Middle frontal gyrus (tissue), 1 donor: ENCODE measurements at regions not wholly inside any gene's neighbourhood (a gene's known extent, or its start where the extent isn't known, plus 50 kb on each side); places are given as distances from the start of the nearest gene placed in this dataset.

Experiments used
- DNase-seq: peaks from one replicate; pipeline ENCODE4 v3.0.0-alpha.2; 2015; ENCODE audit warnings: low spot score; ENCODE audit errors: extremely low spot score

DNA sequence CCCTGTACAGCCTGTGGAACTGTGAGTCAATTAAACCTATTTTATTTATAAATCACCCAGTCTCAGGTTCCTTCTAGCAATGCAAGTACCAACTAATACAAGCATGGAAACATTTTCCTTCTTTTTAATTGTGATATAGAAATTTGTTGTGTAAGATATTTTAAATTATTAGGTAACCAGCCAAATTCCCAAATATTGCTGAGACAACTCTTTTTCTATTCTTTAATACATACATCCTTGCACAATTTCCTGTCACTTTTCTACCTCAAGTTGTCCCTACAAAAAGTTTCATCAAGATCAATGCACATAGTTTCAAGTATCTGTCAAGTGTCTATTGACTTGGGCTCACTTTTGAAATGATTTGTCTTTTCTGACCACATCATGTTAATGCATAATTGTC is 488.6 kb downstream of the ACTL7B start:
- DNase-seq, result no peak

DNA sequence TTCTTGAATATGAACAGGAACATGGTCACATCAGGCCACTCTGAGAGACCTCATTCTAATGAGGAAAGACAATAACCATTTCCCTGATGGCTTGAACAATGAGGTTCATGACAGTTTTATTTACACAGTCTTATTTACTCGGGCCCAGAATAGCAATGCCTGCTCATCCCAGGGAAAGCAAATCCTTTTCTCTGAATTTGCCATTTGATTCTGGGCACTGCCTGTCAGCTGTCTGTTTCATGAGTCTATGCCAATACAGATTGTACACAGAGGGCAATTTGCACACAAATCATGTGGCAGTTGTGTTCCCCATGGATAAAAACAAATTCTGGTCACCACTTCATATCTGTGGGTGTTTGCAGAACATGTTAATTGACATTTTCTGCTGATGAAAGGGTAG is 492.5 kb downstream of the ACTL7B start:
- no peak for DNase-seq

DNA sequence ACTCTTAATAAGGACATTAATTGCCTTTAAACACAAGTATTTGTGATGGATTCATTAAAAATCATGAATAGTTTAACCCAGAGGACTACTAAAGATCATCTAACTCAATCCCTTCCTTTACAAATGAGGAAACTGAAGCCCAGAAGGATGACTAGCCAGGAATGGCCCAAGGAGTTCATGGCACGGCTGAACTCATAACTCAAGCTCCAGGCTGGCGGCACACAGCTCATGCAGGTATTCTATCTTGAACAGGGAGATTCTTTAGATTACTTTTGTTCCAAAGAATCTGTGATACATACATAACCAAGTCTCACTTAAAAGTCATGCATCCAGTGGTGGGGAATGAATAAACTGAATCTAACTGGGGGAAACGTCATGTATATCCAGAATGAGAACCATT is 495.5 kb downstream of the ACTL7B start:
- DNase-seq, result no peak

DNA sequence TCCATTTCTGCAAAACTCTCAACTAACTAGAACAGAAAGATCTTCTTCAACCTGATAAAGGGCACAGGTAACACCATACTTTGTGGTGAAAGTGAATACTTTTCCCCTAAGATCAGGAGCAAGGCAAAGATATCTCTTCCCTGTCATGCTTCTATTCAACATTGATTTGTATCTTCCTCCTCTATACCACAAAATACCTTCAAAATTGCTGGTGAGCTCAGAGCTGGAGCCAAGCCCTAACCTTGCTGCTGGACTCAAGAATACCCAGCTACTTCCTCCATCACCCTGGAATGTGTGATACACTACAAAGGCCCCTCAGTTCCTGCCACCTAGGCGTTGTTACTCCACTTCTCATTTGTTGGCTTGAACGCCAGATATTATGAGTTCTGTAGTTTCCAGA is 499.0 kb downstream of the ACTL7B start:
- no peak for DNase-seq

DNA sequence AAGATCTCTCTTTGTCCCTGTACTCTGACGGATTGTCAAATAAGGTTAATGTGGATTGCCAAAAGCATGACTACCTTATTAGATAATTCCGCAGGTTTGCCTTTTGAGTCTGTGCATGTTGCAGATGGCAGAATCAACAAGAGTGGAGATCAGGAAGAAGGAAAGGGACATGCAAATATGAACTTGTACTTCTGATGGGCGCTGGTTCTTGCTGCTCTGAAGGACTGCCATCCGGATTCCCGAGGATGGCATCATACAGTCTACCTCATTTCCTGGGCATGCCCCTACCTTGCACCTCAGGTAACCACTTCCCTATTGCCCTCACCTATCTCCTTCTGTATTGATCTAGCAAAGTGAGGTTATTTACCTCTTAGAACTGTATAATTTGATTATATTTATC is 504.2 kb downstream of the ACTL7B start:
- no peak for DNase-seq

DNA sequence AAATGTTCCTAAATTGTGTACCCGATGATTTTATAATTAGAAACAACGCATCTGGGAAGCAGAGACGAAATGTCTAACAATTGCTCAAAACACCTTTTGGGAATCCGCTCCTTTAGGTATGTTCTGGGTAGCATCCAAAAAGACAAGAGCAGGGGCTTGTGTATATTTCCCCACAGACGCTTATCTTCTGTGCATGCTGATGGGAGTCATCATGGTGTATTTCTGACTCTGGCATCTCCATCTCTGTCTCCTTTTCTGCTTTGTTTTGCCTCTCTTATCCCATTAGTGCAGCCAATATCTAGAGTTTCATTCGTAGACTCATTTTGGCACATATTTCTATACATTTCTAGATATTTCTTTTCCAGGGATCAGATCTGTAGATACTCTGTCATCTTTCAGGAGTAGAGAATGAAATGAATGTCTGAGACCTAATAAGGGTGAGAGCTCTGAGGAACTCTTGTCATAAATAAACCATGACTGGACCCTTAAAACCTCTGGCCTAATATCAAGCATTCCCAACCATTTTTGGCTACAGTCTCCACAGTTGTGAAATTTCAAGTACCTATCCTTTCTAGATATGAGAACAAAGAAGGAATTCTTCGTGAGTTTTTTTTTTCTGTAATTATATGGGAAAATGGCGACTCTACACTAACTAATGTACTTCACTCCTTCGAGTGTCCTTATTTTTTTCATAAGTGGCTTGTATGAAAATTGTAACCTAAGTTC is 508.2 kb downstream of the ACTL7B start:
- DNase-seq, result no peak

DNA sequence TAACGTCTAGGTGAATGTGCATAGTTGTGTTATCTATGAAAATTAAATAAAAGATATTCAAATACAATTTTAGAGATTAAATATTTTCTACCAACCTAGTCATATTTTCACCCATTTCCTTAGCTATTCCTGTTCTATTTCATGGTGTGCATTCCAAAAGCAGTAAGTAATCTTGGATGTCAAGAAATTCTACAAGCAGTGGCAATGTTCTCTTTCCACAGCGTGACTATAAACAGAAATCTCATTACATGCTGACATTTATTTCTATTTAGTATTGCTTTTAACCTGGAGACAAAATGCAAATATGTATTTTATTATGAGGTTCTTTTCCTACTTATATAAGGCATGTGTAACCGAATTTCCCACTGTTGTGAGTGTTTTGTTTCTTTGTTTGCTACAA is 510.0 kb downstream of the ACTL7B start:
- no peak for DNase-seq

DNA sequence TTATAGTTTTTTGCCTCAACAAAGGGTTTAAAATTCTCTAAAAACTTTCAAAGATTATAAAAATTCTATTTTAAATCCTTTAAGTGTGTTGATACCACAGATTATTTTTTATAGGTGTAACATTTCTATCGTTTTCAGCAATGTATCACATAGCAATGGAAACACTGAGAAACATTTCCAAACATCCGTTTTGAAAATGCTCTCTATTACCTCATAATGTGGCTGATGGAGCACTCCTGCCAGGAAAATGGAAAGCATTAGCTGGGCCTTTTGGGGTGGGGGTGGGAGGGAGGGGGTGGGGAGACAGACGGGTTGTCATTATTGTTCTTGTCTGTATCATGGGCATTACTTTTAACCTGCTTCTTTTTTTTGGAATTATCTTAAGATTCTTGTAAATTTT is 516.5 kb downstream of the ACTL7B start:
- DNase-seq, result no peak

DNA sequence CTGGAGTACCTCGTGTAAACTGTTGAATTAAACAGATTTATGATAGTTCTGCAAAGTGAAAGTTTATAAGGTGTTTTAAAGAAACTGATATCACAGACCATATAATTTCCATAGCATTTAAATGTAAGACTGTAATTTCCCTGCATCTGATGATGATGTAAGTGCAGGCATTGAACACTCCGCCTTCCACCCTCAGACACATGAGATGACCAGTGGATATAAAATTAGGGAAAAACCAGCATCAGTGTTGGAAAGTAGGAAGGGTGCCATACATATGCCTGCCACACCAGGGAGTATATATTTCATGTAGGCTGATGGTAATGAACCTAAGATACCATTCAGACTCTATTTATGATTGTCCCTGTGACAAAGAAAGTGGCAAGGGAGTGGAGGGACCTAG is 519.2 kb downstream of the ACTL7B start:
- DNase-seq, result no peak

DNA sequence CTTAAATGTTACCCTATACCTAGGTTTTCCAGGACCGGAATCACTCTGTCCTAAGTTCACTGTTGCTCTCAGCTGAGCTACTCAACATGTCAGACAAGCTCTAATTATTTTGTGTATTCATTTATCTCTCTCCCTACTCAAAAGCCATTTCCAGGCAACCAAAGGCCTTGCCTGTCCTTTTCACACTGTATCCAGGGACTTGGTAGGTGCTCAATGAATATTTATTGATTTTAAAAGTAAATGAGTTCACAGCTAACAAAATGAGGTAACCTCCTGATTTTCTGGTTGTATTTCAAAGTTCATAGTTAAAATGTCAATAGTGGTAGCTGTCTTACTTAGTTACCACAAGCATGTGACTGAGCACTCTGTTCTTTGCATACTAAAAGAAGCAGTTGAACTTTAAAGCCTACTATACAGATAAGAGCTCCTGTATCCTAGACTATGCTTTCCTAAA is 522.2 kb downstream of the ACTL7B start:
- no peak for DNase-seq

DNA sequence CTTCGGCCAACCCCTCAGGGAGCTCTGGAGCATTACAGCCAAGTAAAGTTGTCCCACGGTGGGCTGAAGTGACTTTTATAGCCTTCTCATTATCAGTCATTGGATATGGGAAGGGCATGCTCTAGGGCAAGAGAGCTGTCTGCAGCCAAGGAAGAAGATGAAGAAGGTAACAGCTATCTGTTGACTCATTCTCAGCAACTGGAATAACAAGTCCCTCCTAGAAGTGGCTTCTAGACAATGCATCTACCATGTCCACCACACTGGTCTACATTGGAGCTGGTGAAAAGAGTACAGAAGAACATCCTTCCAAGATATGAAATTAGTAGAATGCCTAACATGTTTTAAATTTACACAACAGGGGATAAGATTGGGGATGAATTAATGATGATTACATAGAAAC is 524.2 kb downstream of the ACTL7B start:
- no peak for DNase-seq

DNA sequence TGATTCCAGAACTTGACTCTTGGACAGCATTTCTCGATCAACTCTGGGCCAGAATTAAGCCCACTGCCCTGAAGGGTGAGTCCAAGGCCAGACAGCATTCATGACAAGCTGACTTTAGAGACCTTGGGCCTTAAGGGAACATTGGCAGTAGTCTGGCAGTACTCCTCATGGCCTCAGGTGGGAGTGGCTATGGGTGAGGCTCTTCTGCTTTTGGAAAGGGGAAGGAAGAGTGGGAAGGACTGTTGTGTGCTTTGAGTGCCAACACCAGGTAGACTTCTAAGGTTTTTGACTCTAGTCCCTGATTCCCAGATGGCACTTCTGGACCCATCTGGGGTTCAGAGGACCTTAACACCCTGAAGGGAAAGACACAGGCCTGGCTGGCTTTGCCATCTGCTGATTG is 530.4 kb downstream of the ACTL7B start:
- DNase-seq, result no peak

DNA sequence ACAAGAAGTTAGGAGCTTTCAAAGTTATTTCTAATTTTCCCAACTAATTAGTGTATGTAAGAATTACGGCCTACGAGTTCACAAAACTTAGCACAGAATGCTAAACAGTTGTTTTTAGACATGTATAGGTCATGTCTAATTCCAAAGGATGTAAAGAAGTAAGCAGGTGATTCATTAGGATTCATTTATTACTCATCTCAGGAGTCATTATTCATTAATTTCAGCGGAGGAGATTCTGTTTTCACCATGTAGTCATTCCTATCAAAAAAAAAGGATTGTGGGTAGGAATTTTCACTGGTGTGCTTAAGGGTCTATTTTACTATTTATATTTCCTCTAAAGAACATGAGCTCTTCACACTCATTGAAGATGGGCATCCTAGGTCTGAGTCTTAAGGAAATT is 532.2 kb downstream of the ACTL7B start:
- no peak for DNase-seq

DNA sequence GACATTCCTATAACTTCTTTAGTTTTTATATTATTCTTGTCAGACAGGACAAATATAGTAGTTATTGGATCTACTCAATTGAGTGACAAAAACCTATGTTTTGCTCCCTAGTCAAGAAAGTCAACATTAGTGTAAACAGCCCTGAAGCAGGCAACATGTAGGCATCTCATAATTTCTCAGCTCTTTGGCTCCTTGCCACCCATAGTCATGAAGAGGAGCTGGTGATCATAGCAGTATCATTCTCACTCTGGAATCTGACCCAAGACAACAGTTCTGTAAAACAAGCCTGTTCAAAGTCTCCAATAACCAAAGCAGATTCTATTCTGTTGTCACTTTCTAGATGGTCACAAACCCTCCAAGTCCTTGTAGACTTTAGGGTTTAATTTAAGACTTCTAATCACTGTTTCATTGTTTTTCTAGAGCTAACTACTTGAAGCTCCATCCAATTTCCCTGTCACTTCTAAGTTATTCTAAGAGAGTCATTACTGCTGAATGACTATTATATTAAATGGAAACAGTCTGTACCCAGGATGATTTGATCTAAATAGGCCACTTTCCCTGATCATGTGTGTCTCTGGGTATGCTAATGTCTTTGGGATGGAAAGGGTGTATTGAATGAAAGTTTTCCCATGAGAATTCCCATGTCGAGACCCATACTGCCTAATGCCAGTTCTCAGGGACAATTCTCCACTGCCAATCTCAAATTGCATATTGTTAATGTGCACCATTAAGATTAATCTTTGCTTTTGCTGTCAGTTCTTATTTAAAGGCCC is 533.3 kb downstream of the ACTL7B start:
- no peak for DNase-seq

DNA sequence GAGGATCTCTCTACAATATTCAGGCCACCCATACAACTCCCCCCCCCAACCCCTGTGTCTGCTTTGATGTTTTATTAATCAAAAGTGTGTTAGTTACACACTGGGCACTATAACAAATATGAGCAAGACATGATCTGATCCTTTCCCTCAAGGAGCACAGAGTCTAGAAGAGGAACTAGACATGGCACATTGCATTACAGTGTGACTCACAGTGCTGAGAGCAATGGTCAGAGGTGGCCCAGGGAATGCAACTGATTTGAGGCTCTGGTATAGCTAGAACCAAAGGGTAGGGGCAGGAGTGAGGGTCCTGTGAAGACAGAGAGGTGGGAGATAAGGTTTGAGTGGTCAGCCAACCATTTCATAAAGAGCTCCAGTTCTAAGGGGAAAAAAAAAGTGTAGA is 539.2 kb downstream of the ACTL7B start:
- DNase-seq, result no peak

DNA sequence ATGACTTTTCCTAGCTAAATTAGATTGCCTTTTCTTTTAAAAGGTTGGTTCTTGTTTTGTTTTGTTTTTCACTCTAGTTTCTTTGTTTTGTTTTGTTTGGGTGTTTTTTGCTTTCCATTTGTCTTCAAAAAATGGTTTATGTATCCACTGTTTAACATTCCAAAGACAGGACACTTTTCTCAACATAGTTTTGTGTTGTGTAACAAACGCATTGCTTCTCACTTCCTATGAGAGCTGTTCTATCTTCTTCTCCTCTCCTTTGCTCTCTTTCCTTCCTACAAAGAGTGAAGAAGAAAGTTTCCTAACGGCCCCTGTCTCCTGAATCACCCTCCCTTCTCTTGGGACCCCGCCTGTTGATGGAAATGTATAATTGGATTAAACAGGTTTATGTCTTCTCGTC is 539.7 kb downstream of the ACTL7B start:
- DNase-seq, result no peak

DNA sequence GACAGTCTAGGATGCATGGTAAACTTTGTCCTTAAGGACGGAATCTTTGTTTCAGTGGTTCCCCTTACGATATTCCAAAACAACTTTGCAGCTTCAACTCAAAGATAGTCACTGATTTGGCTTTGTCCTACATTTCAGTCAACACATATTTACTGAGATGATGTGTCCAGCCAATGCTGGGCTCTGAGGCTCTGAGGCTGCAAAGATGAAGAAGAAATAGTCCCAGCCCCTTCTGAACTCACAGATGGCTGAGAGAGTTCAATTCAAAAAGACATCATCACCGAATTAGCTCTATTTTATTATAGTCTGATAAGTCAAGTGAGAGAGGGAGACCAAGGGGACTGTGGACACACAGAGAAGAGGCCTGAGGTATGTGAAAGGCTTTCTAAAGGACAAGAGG is 544.0 kb downstream of the ACTL7B start:
- no peak for DNase-seq

DNA sequence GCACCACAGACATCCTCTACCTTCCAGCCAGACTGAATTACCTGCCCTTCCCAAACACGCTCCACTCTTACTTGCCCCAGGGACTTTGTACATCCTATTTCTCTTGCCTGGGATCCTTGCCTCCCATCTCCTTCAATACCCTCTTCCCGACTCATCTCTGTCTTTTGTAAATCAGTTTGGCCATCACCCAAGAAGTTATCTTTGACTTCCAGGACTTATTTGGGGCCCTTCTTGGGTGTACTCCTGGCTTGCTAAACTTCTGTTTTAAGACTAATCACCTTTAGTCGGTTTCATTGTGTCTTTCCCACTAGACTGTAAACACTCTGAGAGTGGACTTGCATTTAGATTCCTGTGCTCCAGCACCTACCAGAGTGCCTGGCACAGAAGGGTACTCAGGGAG is 545.6 kb downstream of the ACTL7B start:
- no peak for DNase-seq

DNA sequence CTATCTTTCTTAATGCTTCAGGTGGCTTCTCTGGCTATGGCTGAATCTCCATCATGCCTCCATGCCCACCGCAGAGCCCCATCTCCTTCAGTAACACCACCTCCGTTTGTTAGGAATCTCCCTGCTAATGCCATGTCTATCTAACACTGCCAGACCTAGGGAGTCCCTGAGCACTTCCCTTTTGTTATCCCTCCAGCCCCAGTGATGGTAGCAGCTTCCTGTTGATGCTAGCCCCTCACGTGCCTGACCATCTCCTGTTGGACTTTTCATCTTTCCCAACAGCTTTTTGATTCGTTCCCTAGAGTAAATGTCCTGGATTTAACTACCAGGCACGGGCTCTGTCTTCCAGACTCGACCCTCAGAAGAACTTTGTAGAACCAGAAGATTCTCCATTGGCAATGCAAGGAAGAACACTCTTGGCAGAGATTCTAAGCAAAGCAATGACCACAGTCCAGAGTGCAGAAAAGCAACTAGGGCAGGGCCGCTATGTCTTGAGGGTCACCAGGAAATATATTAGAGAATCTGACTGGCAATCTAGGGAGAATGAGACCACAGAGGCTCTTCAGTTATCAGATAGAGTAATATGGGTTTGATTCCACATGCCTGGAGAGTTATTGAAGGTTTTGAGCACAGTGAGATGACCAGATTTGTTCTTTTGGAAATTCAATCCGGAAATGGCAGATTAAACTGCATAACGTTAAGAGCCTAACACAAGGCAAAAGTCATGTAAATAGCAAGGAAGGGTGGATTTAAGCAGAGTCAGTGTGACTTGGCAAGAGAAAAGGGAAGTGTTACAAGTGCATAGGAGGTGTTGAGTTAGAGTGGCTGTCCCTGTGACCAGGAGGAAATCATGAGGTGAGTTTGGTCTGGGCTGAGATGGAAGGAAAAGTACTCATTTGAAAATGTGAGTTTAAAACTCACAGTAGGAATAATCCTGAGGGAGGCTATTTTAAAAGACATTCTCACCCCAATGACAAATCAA is 555.2 kb downstream of the ACTL7B start:
- no peak for DNase-seq

DNA sequence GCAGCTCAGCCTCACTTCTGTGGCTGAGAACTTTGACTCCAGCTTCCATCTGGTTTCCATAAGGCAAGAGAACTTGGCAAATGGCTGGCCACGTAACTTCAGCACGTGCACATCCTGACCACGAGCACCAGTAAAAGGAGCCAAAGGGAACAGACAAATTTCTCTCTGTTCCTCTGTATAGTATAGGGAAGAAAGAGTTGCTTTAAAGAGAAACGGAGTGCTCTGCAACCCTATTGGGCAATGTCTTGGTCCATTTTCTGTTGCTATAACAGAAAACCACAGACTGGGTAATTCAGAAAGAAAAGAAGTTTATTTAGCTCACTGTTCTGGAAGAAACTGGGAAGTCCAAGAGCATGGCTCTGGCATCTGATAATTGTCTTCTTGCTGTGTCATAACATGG is 558.7 kb downstream of the ACTL7B start:
- DNase-seq, result no peak

DNA sequence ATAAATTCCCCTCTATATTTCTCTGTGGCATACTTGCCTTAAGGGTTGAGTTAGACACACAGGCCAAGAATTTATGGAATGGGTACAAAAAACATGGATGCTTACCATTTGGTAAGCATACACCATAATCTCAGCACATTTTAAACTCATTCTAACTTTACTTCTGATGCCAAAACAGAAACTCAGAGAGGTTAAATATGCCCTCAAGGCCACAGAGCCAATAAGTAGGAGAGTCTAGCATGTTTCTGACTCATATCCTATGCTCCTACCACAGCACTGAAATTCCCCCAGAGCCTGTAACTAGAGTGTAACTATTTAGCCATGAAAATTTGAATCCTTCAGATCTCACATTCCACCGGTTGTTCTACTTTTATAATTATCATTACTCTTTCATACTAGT is 559.7 kb downstream of the ACTL7B start:
- DNase-seq, result no peak

DNA sequence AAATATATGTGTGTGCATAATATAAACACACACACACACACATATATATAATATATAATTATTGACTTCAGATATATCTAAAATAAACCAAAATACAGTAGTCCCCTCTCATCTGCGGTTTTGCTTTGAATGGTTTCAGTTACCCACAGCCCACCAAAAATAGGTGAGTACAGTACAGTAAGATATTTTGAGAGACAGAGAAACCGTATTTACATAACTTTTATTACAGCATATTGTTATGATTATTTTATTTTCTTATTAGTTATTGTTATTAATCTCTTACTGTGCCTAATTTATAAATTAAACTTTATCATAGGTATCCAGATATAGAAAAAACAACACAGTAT is 564.2 kb downstream of the ACTL7B start:
- no peak for DNase-seq
